C4-2B (cell line): ENCODE measurements at regions not wholly inside any gene's neighbourhood (a gene's known extent, or its start where the extent isn't known, plus 50 kb on each side); places are given as distances from the start of the nearest gene placed in this dataset.

ENCODE experiments used
- CTCF ChIP-seq: fragments of 450-650 bp; conservative IDR thresholded peaks from 2 replicates; pipeline ENCODE4 v1.5.1; 2017; ENCODE audit warnings: mild to moderate bottlenecking
- ZFX ChIP-seq: fragments of 450-650 bp; IDR thresholded peaks from 2 replicates; pipeline ENCODE4 v1.6.1; 2017

GRCh38 chr3:18987070-18987469 lies 161.2 kb upstream of the KCNH8 start:
- TF ChIP-seq ZFX (no peak), CTCF (no peak)
